Left renal pelvis (tissue), 4 donors: ENCODE measurements at regions not wholly inside any gene's neighbourhood (a gene's known extent, or its start where the extent isn't known, plus 50 kb on each side); places are given as distances from the start of the nearest gene placed in this dataset.
"Not testable (repeated sequence)": the region's sequence is repeated elsewhere in the genome, so short reads cannot be mapped to it uniquely, and the experiment has no call there.

Source experiments
- DNase-seq, 4 donors: peaks; one replicate each; pipeline ENCODE4 v3.0.0-alpha.2; 2013; ENCODE audit warnings: low read depth in 4 of 4, low spot score in 3 of 4

GRCh38 chr4:179695175-179695574, 2252.9 kb upstream of the AGA start:
- DNase-seq: no peak

- DNase-seq: no peak
These were observed 2256.1 kb upstream of the AGA start for GRCh38 chr4:179698321-179698720.

- no peak for DNase-seq
These were observed 2267.9 kb upstream of the AGA start for GRCh38 chr4:179709961-179710624.

GRCh38 chr4:179719766-179720450, 2277.7 kb upstream of the AGA start:
- DNase-seq: no peak

GRCh38 chr4:179726491-179726890, 2284.3 kb upstream of the AGA start:
- DNase-seq: not testable (repeated sequence)

GRCh38 chr4:179728305-179728704, 2286.1 kb upstream of the AGA start:
- DNase-seq: no peak

- not testable (repeated sequence) for DNase-seq
These were observed 2294.6 kb upstream of the AGA start for GRCh38 chr4:179736820-179737219.

- DNase-seq: no peak
These were observed 2296.6 kb upstream of the AGA start for GRCh38 chr4:179738822-179739221.

GRCh38 chr4:179747218-179747910, 2305.1 kb upstream of the AGA start:
- DNase-seq: no peak

GRCh38 chr4:179748837-179749236, 2306.6 kb upstream of the AGA start:
- DNase-seq: no peak

- no peak for DNase-seq
These were observed 2308.1 kb upstream of the AGA start for GRCh38 chr4:179750374-179750773.

GRCh38 chr4:179751669-179752068, 2309.4 kb upstream of the AGA start:
- no peak for DNase-seq

- no peak for DNase-seq
These were observed 2313.1 kb upstream of the AGA start for GRCh38 chr4:179755322-179755721.

- DNase-seq: no peak
These were observed 2315.4 kb upstream of the AGA start for GRCh38 chr4:179757641-179758040.

GRCh38 chr4:179762840-179763239, 2320.6 kb upstream of the AGA start:
- no peak for DNase-seq

- DNase-seq: no peak
These were observed 2324.7 kb upstream of the AGA start for GRCh38 chr4:179766938-179767337.

GRCh38 chr4:179768996-179769395, 2326.8 kb upstream of the AGA start:
- DNase-seq: no peak

GRCh38 chr4:179797738-179798137, 2355.5 kb upstream of the AGA start:
- no peak for DNase-seq

GRCh38 chr4:179803857-179804256, 2361.6 kb upstream of the AGA start:
- DNase-seq: no peak

- no peak for DNase-seq
These were observed 2362.2 kb upstream of the AGA start for GRCh38 chr4:179804440-179804839.

GRCh38 chr4:179817317-179817716, 2375.1 kb upstream of the AGA start:
- DNase-seq: no peak

- DNase-seq: no peak
These were observed 2381.1 kb upstream of the AGA start for GRCh38 chr4:179823342-179823741.
